MM.1S (cell line): ENCODE measurements at regions not wholly inside any gene's neighbourhood (a gene's known extent, or its start where the extent isn't known, plus 50 kb on each side); places are given as distances from the start of the nearest gene placed in this dataset.

Source experiments
- CTCF ChIP-seq: fragments of 300-600 bp; sonication (generic); IDR thresholded peaks from 2 replicates; pipeline ENCODE4 v1.5.1; 2016; ENCODE audit warnings: antibody characterized with exemption, low read length, mixed read lengths
- EZH2phosphoT487 ChIP-seq: fragments of 300-600 bp; sonication (generic); IDR thresholded peaks from 2 replicates; pipeline ENCODE4 v1.6.1; 2018; ENCODE audit warnings: antibody characterized with exemption, low read length

- TF ChIP-seq CTCF (no peak), EZH2phosphoT487 (no peak)
Observed at GRCh38 chr11:119886667-119887230, 157.7 kb upstream of the NECTIN1 start.
